SK-N-SH (cell line): ENCODE measurements at regions not wholly inside any gene's neighbourhood (a gene's known extent, or its start where the extent isn't known, plus 50 kb on each side); places are given as distances from the start of the nearest gene placed in this dataset.

Experiments
- CTCF ChIA-PET: fragments of 300-600, 350-600 bp; formaldehyde crosslinking; extraction: SDS; loops from one replicate; lab custom pipeline; 2021; lab: Yijun Ruan, JAX
- POLR2A ChIA-PET: fragments of 350-600 bp; sonication (Branson Sonifier 250); formaldehyde crosslinking; extraction: SDS; loops from one replicate; lab custom pipeline; 2020; ENCODE audit warnings: antibody characterized with exemption, inconsistent platforms; lab: Yijun Ruan, JAX
- DNase-seq: peaks from one replicate; pipeline ENCODE4 v3.0.0; 2012
- H2AFZ ChIP-seq: fragments of 200-600 bp; sonication (generic); 2 replicates; pipeline ENCODE4 v1.8.1; 2016; ENCODE audit warnings: antibody characterized with exemption, mild to moderate bottlenecking, low read depth
- H3F3A ChIP-seq: fragments of 200-600 bp; sonication (generic); replicated peaks from 2 replicates; pipeline ENCODE3; 2016; ENCODE audit warnings: antibody characterized with exemption, mild to moderate bottlenecking; ENCODE audit not compliant: insufficient read depth
- H3K27ac ChIP-seq, 2 experiments: fragments of 200-500 bp in 1 of 2; fragments of 200-600 bp in 1 of 2; sonication (Bioruptor generic) in 1 of 2; sonication (generic), shearing (Covaris generic) in 1 of 2; 2 replicates each; pipeline versions ENCODE4 v1.5.1 to v1.6.1; 2014 to 2016; ENCODE audit warnings: low read depth in 2 of 2, inconsistent platforms in 1 of 2, low read length in 1 of 2, mild to moderate bottlenecking in 1 of 2, mixed read lengths in 1 of 2
- H3K27me3 ChIP-seq: fragments of 200-600 bp; sonication (generic), shearing (Covaris generic); 2 replicates; pipeline ENCODE4 v1.6.1; 2016; ENCODE audit warnings: mixed run types; ENCODE audit not compliant: insufficient read depth
- H3K36me3 ChIP-seq, 2 experiments: fragments of 200-500 bp in 1 of 2; fragments of 200-600 bp in 1 of 2; sonication (Bioruptor generic) in 1 of 2; sonication (generic) in 1 of 2; replicated peaks in 1 of 2; 2 replicates each; pipeline versions ENCODE3 to v1.5.1; 2014 to 2016; ENCODE audit warnings: low read length in 1 of 2, mild to moderate bottlenecking in 1 of 2; ENCODE audit not compliant: insufficient read depth in 2 of 2, control insufficient read depth in 1 of 2
- H3K4me1 ChIP-seq, 2 experiments: fragments of 200-500 bp in 1 of 2; fragments of 200-600 bp in 1 of 2; sonication (Bioruptor generic) in 1 of 2; sonication (generic), shearing (Covaris generic) in 1 of 2; 2 replicates each; pipeline versions ENCODE4 v1.5.1 to v1.6.1; 2014 to 2016; ENCODE audit warnings: low read depth in 1 of 2, low read length in 1 of 2, mixed run types in 1 of 2; ENCODE audit not compliant: insufficient read depth in 2 of 2, control insufficient read depth in 1 of 2
- H3K4me2 ChIP-seq: fragments of 200-600 bp; sonication (generic), shearing (Covaris generic); 2 replicates; pipeline ENCODE4 v1.6.1; 2017; ENCODE audit warnings: mixed run types
- H3K4me3 ChIP-seq, 2 experiments: fragments of 200-500 bp in 1 of 2; fragments of 200-600 bp in 1 of 2; sonication (Bioruptor generic) in 1 of 2; sonication (generic), shearing (Covaris generic) in 1 of 2; 2 replicates each; pipeline versions ENCODE4 v1.5.1 to v1.8.1; 2014 to 2016; ENCODE audit warnings: low read depth in 2 of 2, inconsistent platforms in 1 of 2, low read length in 1 of 2, mild to moderate bottlenecking in 1 of 2, mixed read lengths in 1 of 2, moderate library complexity in 1 of 2
- H3K79me2 ChIP-seq: fragments of 200-600 bp; sonication (generic); 2 replicates; pipeline ENCODE4 v1.8.1; 2017; ENCODE audit warnings: mild to moderate bottlenecking; ENCODE audit not compliant: insufficient read depth
- H3K9ac ChIP-seq: fragments of 200-600 bp; sonication (generic); 2 replicates; pipeline ENCODE4 v1.6.1; 2017; ENCODE audit warnings: mixed run types
- H3K9me2 ChIP-seq: fragments of 200-600 bp; sonication (generic); 2 replicates; pipeline ENCODE4 v1.6.1; 2017; ENCODE audit warnings: mixed run types
- H3K9me3 ChIP-seq: fragments of 200-600 bp; sonication (generic); 2 replicates; pipeline ENCODE4 v1.6.1; 2017; ENCODE audit warnings: mixed run types, mild to moderate bottlenecking, moderate library complexity
- H4K20me1 ChIP-seq: fragments of 200-600 bp; sonication (generic); 2 replicates; pipeline ENCODE4 v1.6.1; 2017; ENCODE audit warnings: mild to moderate bottlenecking, mixed run types; ENCODE audit not compliant: insufficient read depth
- CTCF ChIP-seq: fragments of 200-600 bp; sonication (generic); IDR thresholded peaks from 2 replicates; pipeline ENCODE4 v1.6.1; 2017; ENCODE audit warnings: antibody characterized with exemption, mild to moderate bottlenecking, moderate library complexity
- ELF1 ChIP-seq: IDR thresholded peaks from 2 replicates; pipeline ENCODE4 v1.4.0; 2012
- FOSL2 ChIP-seq: IDR thresholded peaks from 2 replicates; pipeline ENCODE4 v1.4.0; 2012; ENCODE audit warnings: low read depth, mild to moderate bottlenecking, moderate library complexity, borderline replicate concordance
- JUND ChIP-seq: IDR thresholded peaks from 2 replicates; pipeline ENCODE4 v1.4.0; 2012
- MAX ChIP-seq: IDR thresholded peaks from 2 replicates; pipeline ENCODE4 v1.4.0; 2012; ENCODE audit warnings: low read depth
- MEF2A ChIP-seq: IDR thresholded peaks from 2 replicates; pipeline ENCODE4 v1.4.0; 2012; ENCODE audit warnings: low read depth, borderline replicate concordance
- MXI1 ChIP-seq: IDR thresholded peaks from 2 replicates; pipeline ENCODE4 v1.6.1; 2012; ENCODE audit warnings: mild to moderate bottlenecking, low read depth, low read length, improper control_type of control experiment
- NFIC ChIP-seq: IDR thresholded peaks from 2 replicates; pipeline ENCODE4 v1.4.0; 2012; ENCODE audit warnings: borderline replicate concordance
- NRF1 ChIP-seq: IDR thresholded peaks from 2 replicates; pipeline ENCODE4 v1.6.1; 2012; ENCODE audit warnings: low read depth, mild to moderate bottlenecking, low read length
- REST ChIP-seq: IDR thresholded peaks from 2 replicates; pipeline ENCODE4 v1.6.1; 2012; ENCODE audit warnings: mild to moderate bottlenecking, low read depth, low read length, moderate library complexity
- RXRA ChIP-seq: IDR thresholded peaks from 2 replicates; pipeline ENCODE4 v1.4.0; 2012; ENCODE audit warnings: low read depth, mild to moderate bottlenecking, borderline replicate concordance
- USF2 ChIP-seq: fragments of 150-350 bp; IDR thresholded peaks from 2 replicates; pipeline ENCODE4 v1.6.1; 2017; ENCODE audit warnings: antibody characterized with exemption, low read length, low read depth, borderline replicate concordance
- WGBS: methylation state at CpG from one replicate; pipeline ENCODE4 v1.1.6; 2017; ENCODE audit warnings: low lambda C conversion rate; 5-methylcytosine and 5-hydroxymethylcytosine counted together

- no peak for TF ChIP-seq REST
- no peak for TF ChIP-seq MXI1
- CTCF ChIA-PET = no interaction called here
- Histone ChIP-seq H3K4me2 (no peak overlapping the region), H2AFZ (no peak overlapping the region), H3F3A (no peaks in the 10 kb centered on the region), H3K9me2 (no peaks in the 10 kb centered on the region), H4K20me1 (no peaks in the 10 kb centered on the region), H3K4me3 (no peak overlapping the region), H3K27ac (no peak overlapping the region), H3K79me2 (no peaks in the 10 kb centered on the region), H3K27me3 (no peaks in the 10 kb centered on the region; the same call in 1 of the 2 replicates), H3K9me3 (no peaks in the 10 kb centered on the region), H3K36me3 (no peaks in the 10 kb centered on the region), H3K4me1 (no peaks in the 10 kb centered on the region), H3K9ac (no peak overlapping the region)
- POLR2A ChIA-PET = no interaction called here
- no peak for DNase-seq
These were observed 146.3 kb downstream of the TXNL1 start for GRCh38 chr18:56492136-56492535.

GRCh38 chr18:56490942-56491341 is 147.4 kb downstream of the TXNL1 start:
- H3K27me3 ChIP-seq = no peaks in the 10 kb centered on the region; the same call in 1 of the 2 replicates
- no peaks in the 10 kb centered on the region for H3K4me1 ChIP-seq
- no peaks in the 10 kb centered on the region for H3K79me2 ChIP-seq
- no peaks in the 10 kb centered on the region for H3K36me3 ChIP-seq
- no peak overlapping the region for H2AFZ ChIP-seq
- TF ChIP-seq NRF1 (no peak), MEF2A (no peak)
- H3K27ac ChIP-seq = no peak overlapping the region
- H3K9me2 ChIP-seq = no peaks in the 10 kb centered on the region
- ChIA-PET CTCF (interaction anchor here (0.9 kb wide), 1 partner anchor 19 kb away, joined by 3 read pairs; no protein-coding TSS in a partner anchor), POLR2A (no interaction called here)
- H3F3A ChIP-seq = no peaks in the 10 kb centered on the region
- H4K20me1 ChIP-seq = no peaks in the 10 kb centered on the region
- no peak for DNase-seq
- no peak overlapping the region for H3K4me2 ChIP-seq
- H3K9me3 ChIP-seq = no peaks in the 10 kb centered on the region
- H3K9ac ChIP-seq = no peak overlapping the region
- H3K4me3 ChIP-seq = no peak overlapping the region
- WGBS = 25% methylated on average over 4 of the region's 4 CpGs

- no peaks in the 10 kb centered on the region for H3F3A ChIP-seq
- no peaks in the 10 kb centered on the region for H3K9me2 ChIP-seq
- H3K4me3 ChIP-seq = no peak overlapping the region
- H3K27ac ChIP-seq = no peak overlapping the region
- ChIA-PET POLR2A (no interaction called here), CTCF (no interaction called here)
- H3K27me3 ChIP-seq = no peaks in the 10 kb centered on the region
- TF ChIP-seq NFIC = no peak
- TF ChIP-seq NRF1 = no peak
- no peak for TF ChIP-seq ELF1
- TF ChIP-seq MAX = no peak
- TF ChIP-seq CTCF = no peak
- no peak for TF ChIP-seq JUND
- TF ChIP-seq RXRA = no peak
- no peak for TF ChIP-seq FOSL2
- TF ChIP-seq USF2 = no peak
- DNase-seq = no peak
- H3K4me2 ChIP-seq = no peak overlapping the region
- no peaks in the 10 kb centered on the region for H3K4me1 ChIP-seq
- no peaks in the 10 kb centered on the region for H3K79me2 ChIP-seq
- no peaks in the 10 kb centered on the region for H4K20me1 ChIP-seq
- no peak overlapping the region for H2AFZ ChIP-seq
- WGBS = 50% methylated on average over 5 of the region's 5 CpGs
- no peaks in the 10 kb centered on the region for H3K36me3 ChIP-seq
- H3K9me3 ChIP-seq = no peaks in the 10 kb centered on the region
- H3K9ac ChIP-seq = no peak overlapping the region
These were observed 148.5 kb downstream of the TXNL1 start for GRCh38 chr18:56489893-56490292.
